Omental fat pad (tissue), 3 donors: ENCODE measurements at regions not wholly inside any gene's neighbourhood (a gene's known extent, or its start where the extent isn't known, plus 50 kb on each side); places are given as distances from the start of the nearest gene placed in this dataset.

Experiments used
- ATAC-seq: fragments of 150-250 bp; one replicate; pipeline ENCODE4 v1.9.1; 2016; ENCODE audit warnings: mild to moderate bottlenecking, moderate library complexity; ENCODE audit not compliant: low FRiP score
- DNase-seq: peaks from one replicate; pipeline ENCODE4 v3.0.0-alpha.2; 2019; ENCODE audit warnings: low spot score
- TF ChIP-seq, protein P1 (sequence below), 3 donors: fragments of 450-650 bp; IDR thresholded peaks; one replicate each; pipeline ENCODE4 v1.5.1; 2016 to 2017; ENCODE audit warnings: antibody characterized with exemption in 3 of 3, mild to moderate bottlenecking in 3 of 3, moderate library complexity in 2 of 3

DNA sequence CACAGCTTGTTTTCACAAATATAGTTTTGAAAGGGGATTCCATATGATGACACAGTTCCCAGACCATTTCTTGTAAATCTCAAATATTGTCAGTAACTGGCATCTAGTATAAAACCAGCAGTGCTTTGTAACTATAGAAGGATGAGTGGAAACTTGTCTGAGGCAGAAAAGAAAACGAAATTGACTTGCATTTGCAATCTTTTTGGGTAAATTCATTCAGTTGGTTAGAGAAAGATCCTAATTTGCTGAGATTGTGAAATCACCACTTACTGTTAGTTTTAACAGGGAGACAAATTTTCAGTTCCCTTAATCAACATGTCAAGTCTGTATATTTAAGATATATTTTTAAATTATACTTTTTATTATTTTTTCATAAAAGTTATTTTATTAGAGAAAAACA is 71.5 kb upstream of the VEGFC start:
- TF ChIP-seq, protein P1, sequence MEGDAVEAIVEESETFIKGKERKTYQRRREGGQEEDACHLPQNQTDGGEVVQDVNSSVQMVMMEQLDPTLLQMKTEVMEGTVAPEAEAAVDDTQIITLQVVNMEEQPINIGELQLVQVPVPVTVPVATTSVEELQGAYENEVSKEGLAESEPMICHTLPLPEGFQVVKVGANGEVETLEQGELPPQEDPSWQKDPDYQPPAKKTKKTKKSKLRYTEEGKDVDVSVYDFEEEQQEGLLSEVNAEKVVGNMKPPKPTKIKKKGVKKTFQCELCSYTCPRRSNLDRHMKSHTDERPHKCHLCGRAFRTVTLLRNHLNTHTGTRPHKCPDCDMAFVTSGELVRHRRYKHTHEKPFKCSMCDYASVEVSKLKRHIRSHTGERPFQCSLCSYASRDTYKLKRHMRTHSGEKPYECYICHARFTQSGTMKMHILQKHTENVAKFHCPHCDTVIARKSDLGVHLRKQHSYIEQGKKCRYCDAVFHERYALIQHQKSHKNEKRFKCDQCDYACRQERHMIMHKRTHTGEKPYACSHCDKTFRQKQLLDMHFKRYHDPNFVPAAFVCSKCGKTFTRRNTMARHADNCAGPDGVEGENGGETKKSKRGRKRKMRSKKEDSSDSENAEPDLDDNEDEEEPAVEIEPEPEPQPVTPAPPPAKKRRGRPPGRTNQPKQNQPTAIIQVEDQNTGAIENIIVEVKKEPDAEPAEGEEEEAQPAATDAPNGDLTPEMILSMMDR (IDR thresholded peaks at IDR 0.05): no peak
- ATAC-seq (no peak), DNase-seq (no peak)

DNA sequence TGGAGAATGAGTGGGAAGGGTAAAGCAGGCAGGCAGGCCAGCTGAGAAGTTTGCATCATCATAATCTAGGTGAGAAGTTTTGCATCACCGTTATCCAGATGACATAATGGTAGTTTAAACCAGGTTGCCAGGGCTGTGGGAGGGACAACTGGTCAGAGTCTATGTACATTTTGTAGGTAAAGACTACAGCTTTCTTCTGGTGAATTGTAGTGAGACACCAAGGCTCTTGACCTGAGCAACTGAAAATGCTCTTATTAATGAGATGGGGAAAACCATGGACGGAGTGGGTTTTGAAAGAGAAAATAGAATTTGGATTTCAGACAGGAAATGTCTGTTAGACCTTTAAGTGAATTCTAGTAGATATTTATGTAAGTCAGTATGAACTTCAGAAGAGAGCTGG is 76.0 kb upstream of the VEGFC start:
- no peak for ATAC-seq
- TF ChIP-seq, protein P1 (IDR thresholded peaks at IDR 0.05): no peak
- DNase-seq: no peak

DNA sequence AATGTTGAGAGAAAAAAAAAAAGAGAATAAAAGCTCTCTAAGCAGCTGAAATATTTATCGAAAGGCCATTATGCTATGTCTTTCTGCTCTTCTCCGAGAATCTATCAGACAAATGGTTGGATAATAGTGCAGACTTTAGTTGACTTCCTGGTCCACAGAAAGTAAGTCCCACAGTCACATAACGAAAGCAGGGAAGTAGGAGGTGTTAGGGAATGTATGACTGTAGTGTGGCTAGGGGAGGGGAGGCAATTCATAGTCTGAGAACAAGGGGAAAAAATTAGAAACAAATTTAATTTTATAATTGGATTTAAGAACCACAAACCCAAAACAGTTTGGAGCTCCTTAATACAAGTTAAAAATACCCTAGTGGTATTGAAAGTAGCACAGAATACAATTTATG is 79.7 kb upstream of the VEGFC start:
- TF ChIP-seq, protein P1 (IDR thresholded peaks at IDR 0.05): no peak
- ATAC-seq: no peak

DNA sequence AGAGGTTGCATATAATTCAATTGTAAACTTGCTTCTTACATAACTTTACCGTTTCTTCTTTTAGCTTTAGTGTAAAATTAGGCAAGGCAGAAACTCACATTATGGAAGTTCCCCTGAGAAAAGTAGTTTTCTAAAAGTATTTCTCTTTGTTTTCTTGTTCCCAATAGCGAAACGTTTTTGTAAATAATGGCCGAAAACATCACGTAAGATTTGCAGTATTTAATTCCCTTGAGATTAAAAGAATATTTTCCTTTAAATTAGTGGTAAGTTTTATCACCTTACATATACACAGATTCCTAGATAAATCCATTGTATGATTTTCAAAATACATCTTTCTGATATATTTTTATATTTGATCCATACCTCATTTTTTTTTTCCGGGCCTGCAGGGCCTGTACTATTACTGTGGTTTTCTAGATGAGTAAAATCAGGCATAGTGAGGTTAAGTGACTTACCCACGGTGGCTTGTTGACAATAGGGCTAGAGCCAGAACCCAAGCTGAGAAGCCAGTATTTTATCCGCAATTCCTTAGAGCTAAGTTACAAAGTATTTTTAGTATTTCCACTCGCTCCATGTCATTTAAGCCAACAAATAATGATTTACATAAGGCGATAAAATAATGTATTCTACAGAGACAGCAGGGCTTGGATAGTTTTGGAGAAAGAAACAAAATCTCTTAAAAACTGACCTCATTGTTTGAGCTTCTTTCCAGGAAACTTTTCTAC is 82.2 kb upstream of the VEGFC start:
- DNase-seq (no peak), ATAC-seq (no peak)
- TF ChIP-seq, protein P1 (IDR thresholded peaks at IDR 0.05): no peak

More for the DNA sequence above, 79.7 kb upstream of the VEGFC start:
- DNase-seq: no peak

DNA sequence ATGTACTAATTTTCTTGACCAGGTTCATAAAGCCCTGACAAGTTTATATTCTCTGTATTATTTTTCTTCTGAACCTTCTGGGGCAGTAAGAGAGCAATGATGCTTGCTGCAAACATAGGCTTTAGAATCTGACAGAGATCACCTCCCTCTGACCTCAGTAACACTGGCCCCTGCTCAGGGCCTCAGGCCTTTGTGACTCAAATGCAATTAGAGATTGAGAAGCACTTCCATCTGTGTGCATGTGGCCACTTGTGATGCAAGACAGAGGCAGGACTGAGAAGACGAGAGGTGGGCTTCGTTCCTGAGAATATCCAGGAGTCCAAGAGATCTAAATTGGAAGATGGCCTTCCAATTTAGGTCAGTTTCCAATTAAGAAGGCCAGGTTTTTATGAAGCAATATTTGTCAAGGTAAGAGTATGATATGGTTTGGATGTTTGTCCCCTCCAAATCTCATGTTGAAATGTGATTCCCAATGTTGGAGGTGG is 82.8 kb upstream of the VEGFC start:
- ATAC-seq: no peak
- DNase-seq: no peak
- TF ChIP-seq, protein P1 (IDR thresholded peaks at IDR 0.05): no peak

DNA sequence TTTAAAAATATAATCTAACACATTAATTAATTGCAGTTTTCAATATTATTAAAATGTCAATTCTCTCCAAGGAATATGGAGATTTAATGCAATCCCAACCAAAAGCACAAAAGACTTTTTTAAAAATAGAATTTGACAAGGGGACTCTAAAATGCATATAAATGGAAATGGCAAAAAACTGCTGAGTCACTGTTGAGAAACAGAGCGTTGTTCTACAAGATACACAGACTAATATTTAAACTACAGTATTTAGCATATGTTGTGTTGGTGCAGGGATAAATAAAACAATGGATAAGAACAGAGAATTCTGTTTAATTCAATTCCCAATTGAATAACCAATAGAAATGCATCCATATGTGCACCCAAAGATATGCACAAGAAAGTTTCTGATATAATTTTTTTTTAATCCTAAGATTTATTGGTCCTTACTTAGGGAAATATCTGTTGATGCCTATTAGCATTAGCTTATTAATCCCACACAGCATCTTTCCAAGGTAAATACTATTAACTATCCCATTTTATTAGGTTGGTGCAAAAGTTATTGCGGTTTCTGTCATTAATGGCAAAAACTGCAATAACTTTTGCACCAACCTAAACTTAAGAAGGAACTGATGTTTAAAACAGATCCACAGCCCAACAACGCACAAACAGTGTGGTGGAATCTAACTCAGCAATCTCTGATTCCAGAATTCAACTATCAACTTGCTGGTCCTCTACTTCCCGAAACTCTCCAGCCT is 86.8 kb upstream of the VEGFC start:
- no peak for DNase-seq
- TF ChIP-seq, protein P1 (IDR thresholded peaks at IDR 0.05): no peak
- no peak for ATAC-seq
